ENCODE measurements at regions not wholly inside any gene's neighbourhood (a gene's known extent, or its start where the extent isn't known, plus 50 kb on each side); places are given as distances from the start of the nearest gene placed in this dataset.

- DNase-seq: peak; percentile 6
Measured at GRCh38 chr3:105296182-105296822, 70.4 kb upstream of the ALCAM start.

GRCh38 chr3:105304487-105304886, 62.2 kb upstream of the ALCAM start:
- no peak for DNase-seq

- no peak for DNase-seq
Measured at GRCh38 chr3:105315144-105315543, 51.6 kb upstream of the ALCAM start.

- no peak for DNase-seq
Measured at GRCh38 chr3:105315815-105316214, 50.9 kb upstream of the ALCAM start.

- DNase-seq: no peak
Measured at GRCh38 chr3:105316331-105316730, 50.4 kb upstream of the ALCAM start.
